Sigmoid colon (tissue), 4 donors: ENCODE measurements at regions not wholly inside any gene's neighbourhood (a gene's known extent, or its start where the extent isn't known, plus 50 kb on each side); places are given as distances from the start of the nearest gene placed in this dataset.

ENCODE experiments used
- CTCF ChIP-seq, 4 experiments: fragments of 450-650 bp in 3 of 4; fragments of 200-600 bp in 1 of 4; IDR thresholded peaks; one replicate each; pipeline ENCODE4 v1.5.1; 2016 to 2019; ENCODE audit warnings: antibody characterized with exemption in 4 of 4, mild to moderate bottlenecking in 3 of 4, moderate library complexity in 2 of 4
- EP300 ChIP-seq, 4 donors: sonication (generic); formaldehyde crosslinking; IDR thresholded peaks; one replicate each; pipeline ENCODE4 v1.6.1; 2017; ENCODE audit warnings: antibody characterized with exemption in 4 of 4
- POLR2A ChIP-seq, 2 donors: fragments of 450-650 bp; IDR thresholded peaks; one replicate each; pipeline ENCODE4 v1.6.1; 2016; ENCODE audit warnings: antibody characterized with exemption in 2 of 2, mild to moderate bottlenecking in 2 of 2, moderate library complexity in 2 of 2
- POLR2AphosphoS5 ChIP-seq, 4 donors: sonication (generic); formaldehyde crosslinking; IDR thresholded peaks; one replicate each; pipeline ENCODE4 v1.6.1; 2017; ENCODE audit warnings: antibody characterized with exemption in 4 of 4

DNA sequence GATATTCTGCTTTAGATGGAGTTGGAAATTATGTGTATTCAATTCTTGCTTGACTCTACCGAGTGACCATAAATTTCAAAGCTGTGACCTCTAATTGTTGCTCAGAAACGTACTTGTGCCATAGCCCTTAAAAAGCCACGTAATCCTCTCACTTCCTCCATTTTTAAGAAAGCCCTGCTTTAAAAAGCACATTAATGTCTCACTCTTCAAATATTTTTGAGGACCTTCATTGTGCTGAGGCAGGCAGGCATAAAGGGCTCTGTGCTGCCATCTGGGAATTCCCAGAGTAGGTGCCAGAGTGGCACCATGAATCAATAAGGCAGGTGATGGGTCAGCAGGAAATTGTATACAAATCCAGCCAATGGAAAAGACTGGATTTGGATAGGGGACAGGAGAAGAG lies 97.7 kb upstream of the FAM204A start:
- TF ChIP-seq CTCF (IDR thresholded peaks at IDR 0.05) (no peak), POLR2A (IDR thresholded peaks at IDR 0.05) (no peak), POLR2AphosphoS5 (IDR thresholded peaks at IDR 0.05) (no peak), EP300 (IDR thresholded peaks at IDR 0.05) (no peak)
